ENCODE measurements at regions not wholly inside any gene's neighbourhood (a gene's known extent, or its start where the extent isn't known, plus 50 kb on each side); places are given as distances from the start of the nearest gene placed in this dataset.

- Histone ChIP-seq H4K5ac (ENCODE audit: insufficient read length, low read depth, low read length) (no peak overlapping the region), H2BK12ac (ENCODE audit: insufficient read length, low read depth, low read length) (no peak overlapping the region), H3K23ac (ENCODE audit: insufficient read length, low read depth, low read length) (no peak overlapping the region), H3K9me3 (ENCODE audit: control insufficient read depth, low read depth, low read length) (no peaks in the 10 kb centered on the region), H4K20me1 (ENCODE audit: control insufficient read depth, insufficient read depth, insufficient read length) (no peaks in the 10 kb centered on the region), H2AK5ac (ENCODE audit: insufficient read length, low read length) (no peak overlapping the region), H3K4ac (ENCODE audit: low read depth, low read length) (no peak overlapping the region), H2BK15ac (ENCODE audit: low read depth, low read length) (no peak overlapping the region), H2BK120ac (ENCODE audit: low read depth, low read length, poor library complexity, severe bottlenecking) (no peak overlapping the region), H4K91ac (ENCODE audit: insufficient read length, low read depth, low read length) (no peak overlapping the region), H3K18ac (ENCODE audit: insufficient read length, low read depth, low read length) (no peak overlapping the region), H3K79me2 (ENCODE audit: insufficient read depth, low read length) (no peaks in the 10 kb centered on the region), H3K27ac (ENCODE audit: insufficient read length, low read depth, low read length) (no peak overlapping the region), H3T11ph (ENCODE audit: low read length) (no peak overlapping the region), H3K4me2 (ENCODE audit: insufficient read depth, insufficient read length, low read length) (no peak overlapping the region), H3K9ac (ENCODE audit: extremely low read depth, insufficient read length, low read length) (no peak overlapping the region), H2BK20ac (ENCODE audit: low read depth, low read length, poor library complexity, severe bottlenecking) (no peak overlapping the region), H3K4me1 (ENCODE audit: insufficient read depth, low read length) (no peaks in the 10 kb centered on the region), H3K79me1 (ENCODE audit: insufficient read depth, low read depth, low read length, poor library complexity, severe bottlenecking) (no peaks in the 10 kb centered on the region), H3K14ac (ENCODE audit: insufficient read depth, low read length) (no peak overlapping the region), H3K23me2 (ENCODE audit: insufficient read length, low read depth, low read length, poor library complexity, severe bottlenecking) (no peaks in the 10 kb centered on the region), H3K27me3 (ENCODE audit: insufficient read depth, low read length) (no peaks in the 10 kb centered on the region), H3K56ac (ENCODE audit: insufficient read length, low read depth, low read length) (no peak overlapping the region), H2AFZ (ENCODE audit: low read length) (no peak overlapping the region), H2BK5ac (ENCODE audit: insufficient read length, low read length) (no peak overlapping the region), H4K8ac (replicated peaks; ENCODE audit: insufficient read length, low read depth, low read length) (no peak overlapping the region)
- TF ChIP-seq CTCF (conservative IDR thresholded peaks at IDR 0.05) = no peak
- Mint-ChIP-seq H3K36me3 (ENCODE audit: insufficient read depth in 1 of 3, low read depth in 3 of 3) (no peaks in the 10 kb centered on the region), H3K9me3 (no peaks in the 10 kb centered on the region), H3K27me3 (ENCODE audit: low read depth) (no peaks in the 10 kb centered on the region), H3K4me1 (peaks cover 8% of the 10 kb centered on the region in 2 experiments), H3K4me3 (no peak overlapping the region), H3K27ac (no peak overlapping the region)
- WGBS (ENCODE audit: extremely low coverage, insufficient read length, low lambda C conversion rate) = no CpG with 5 or more reads among the region's 3 CpGs
- no peak for DNase-seq
Measured at GRCh38 chr13:86038490-86038889, 239.3 kb upstream of the SLITRK6 start.

Data from H9 (cell line).